SK-N-MC (cell line): ENCODE measurements at regions not wholly inside any gene's neighbourhood (a gene's known extent, or its start where the extent isn't known, plus 50 kb on each side); places are given as distances from the start of the nearest gene placed in this dataset.

Experiments
- EZH2 ChIP-seq: fragments of 200-600 bp; sonication (generic); IDR thresholded peaks from one replicate; pipeline ENCODE4 v1.6.1; 2017; ENCODE audit warnings: antibody characterized with exemption
- POLR2AphosphoS5 ChIP-seq: IDR thresholded peaks from 2 replicates; pipeline ENCODE4 v1.6.1; 2012; ENCODE audit warnings: mild to moderate bottlenecking, low read depth, low read length, borderline replicate concordance

DNA sequence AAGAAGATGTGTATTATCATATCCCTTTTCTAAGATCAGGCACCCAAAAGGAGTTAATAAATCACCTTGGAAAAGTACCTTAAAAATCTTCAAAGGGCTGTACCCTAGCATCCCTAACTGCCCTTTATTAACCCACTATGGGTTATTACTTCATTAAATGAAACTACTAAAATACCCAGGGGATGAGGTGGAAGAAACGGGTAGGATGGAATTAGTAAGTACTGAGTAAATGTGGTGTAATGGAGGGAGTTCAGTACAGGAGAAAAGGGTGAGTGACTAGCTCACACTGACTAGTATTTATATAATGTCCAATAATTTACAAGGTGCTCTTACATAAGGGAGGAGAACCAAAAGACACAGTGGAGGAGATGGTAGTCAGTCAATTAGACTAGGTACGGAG, 51.0 kb upstream of the RASGEF1B start:
- TF ChIP-seq EZH2 (no peak), POLR2AphosphoS5 (no peak)
